ENCODE measurements at regions not wholly inside any gene's neighbourhood (a gene's known extent, or its start where the extent isn't known, plus 50 kb on each side); places are given as distances from the start of the nearest gene placed in this dataset.

DNA sequence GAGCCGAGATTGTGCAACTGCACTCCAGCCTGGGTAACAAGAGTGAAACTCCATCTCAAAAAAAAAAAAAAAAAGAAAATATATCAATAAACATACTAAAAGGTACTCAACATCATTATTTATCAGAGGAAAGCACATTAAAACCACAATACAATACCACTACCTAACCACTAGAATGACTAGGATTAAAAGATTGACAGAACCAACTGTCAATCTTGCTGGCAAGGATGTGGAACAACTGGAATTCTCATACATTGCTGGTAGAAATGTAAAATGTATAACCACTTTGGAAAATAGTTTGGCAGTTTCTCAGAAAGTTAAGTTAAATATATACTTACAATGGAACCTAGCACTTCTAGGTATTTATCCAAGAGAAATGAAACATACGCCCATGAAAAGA lies 88.6 kb downstream of the B3GNT2 start:
- H3K4me3 ChIP-seq (ENCODE audit: low read length) = no peak overlapping the region

DNA sequence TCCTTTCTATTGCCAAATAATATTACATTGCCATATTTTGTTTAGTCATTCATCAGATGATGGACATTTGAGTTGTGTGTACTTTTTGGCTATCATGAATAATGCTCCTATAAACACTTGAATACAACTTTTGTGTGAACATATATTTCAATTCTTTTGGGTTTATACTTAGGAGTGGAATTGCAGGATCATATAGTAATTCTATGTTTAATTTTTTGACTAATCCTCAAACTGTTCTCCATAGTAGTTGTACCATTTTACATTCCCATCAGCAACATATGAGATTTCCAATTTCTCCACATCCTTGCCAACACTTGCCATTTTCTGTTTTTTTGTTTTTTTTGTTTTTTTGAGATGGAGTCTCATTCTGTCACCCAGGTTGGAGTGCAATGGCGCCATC lies 87.2 kb downstream of the B3GNT2 start:
- Histone ChIP-seq H3K9ac (ENCODE audit: low read length) (no peak overlapping the region), H3K9me3 (ENCODE audit: control insufficient read depth, low read depth, low read length) (peaks cover 10% of the 10 kb centered on the region), H3K4me3 (ENCODE audit: low read length) (no peak overlapping the region), H3K27ac (ENCODE audit: low read length) (no peak overlapping the region), H3K4me1 (ENCODE audit: control insufficient read depth, low read depth, low read length) (no peaks in the 10 kb centered on the region), H3K27me3 (ENCODE audit: control insufficient read depth, insufficient read depth, low read length) (no peaks in the 10 kb centered on the region), H3K36me3 (ENCODE audit: control insufficient read depth, low read depth, low read length) (no peaks in the 10 kb centered on the region)

More for the DNA sequence above, 88.6 kb downstream of the B3GNT2 start:
- no peaks in the 10 kb centered on the region for H3K4me1 ChIP-seq (ENCODE audit: control insufficient read depth, low read depth, low read length)
- H3K27me3 ChIP-seq (ENCODE audit: control insufficient read depth, insufficient read depth, low read length) = no peaks in the 10 kb centered on the region
- no peak overlapping the region for H3K27ac ChIP-seq (ENCODE audit: low read length)
- no peaks in the 10 kb centered on the region for H3K36me3 ChIP-seq (ENCODE audit: control insufficient read depth, low read depth, low read length)
- peaks cover 10% of the 10 kb centered on the region for H3K9me3 ChIP-seq (ENCODE audit: control insufficient read depth, low read depth, low read length)
- no peak overlapping the region for H3K9ac ChIP-seq (ENCODE audit: low read length)

- Histone ChIP-seq H3K27me3 (ENCODE audit: control insufficient read depth, insufficient read depth, low read length) (no peaks in the 10 kb centered on the region), H3K4me3 (ENCODE audit: low read length) (no peak overlapping the region), H3K27ac (ENCODE audit: low read length) (no peak overlapping the region), H3K9me3 (ENCODE audit: control insufficient read depth, low read depth, low read length) (peaks cover 14% of the 10 kb centered on the region), H3K36me3 (ENCODE audit: control insufficient read depth, low read depth, low read length) (no peaks in the 10 kb centered on the region), H3K9ac (ENCODE audit: low read length) (no peak overlapping the region), H3K4me1 (ENCODE audit: control insufficient read depth, low read depth, low read length) (no peaks in the 10 kb centered on the region)
Measured at GRCh38 chr2:62281663-62282062, 85.7 kb downstream of the B3GNT2 start.

DNA sequence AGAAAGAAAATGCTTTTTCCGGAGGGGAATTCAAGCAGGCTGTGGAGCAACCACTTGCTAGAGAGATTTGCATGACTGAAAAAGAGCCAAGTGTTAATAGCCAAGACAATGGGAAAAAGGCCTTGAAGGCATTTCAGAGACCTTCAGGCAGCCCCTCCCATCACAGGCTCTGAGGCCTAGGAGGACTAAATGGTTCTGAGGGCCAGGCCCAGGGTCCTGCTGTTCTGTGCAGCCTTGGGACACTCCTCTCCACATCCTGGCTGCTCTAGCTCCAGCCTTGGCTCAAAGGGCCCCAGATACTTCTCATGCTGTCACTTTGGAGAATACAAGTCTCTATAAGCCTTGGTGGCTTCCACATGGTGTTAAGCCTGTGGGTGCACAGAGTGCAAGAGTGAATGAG lies 81.8 kb downstream of the B3GNT2 start:
- Histone ChIP-seq H3K27me3 (ENCODE audit: control insufficient read depth, insufficient read depth, low read length) (no peaks in the 10 kb centered on the region), H3K9me3 (ENCODE audit: control insufficient read depth, low read depth, low read length) (peaks cover 8% of the 10 kb centered on the region), H3K9ac (ENCODE audit: low read length) (no peak overlapping the region), H3K36me3 (ENCODE audit: control insufficient read depth, low read depth, low read length) (no peaks in the 10 kb centered on the region), H3K27ac (ENCODE audit: low read length) (no peak overlapping the region), H3K4me1 (ENCODE audit: control insufficient read depth, low read depth, low read length) (no peaks in the 10 kb centered on the region), H3K4me3 (ENCODE audit: low read length) (no peak overlapping the region)
